Tibial nerve (tissue), 3 donors: ENCODE measurements at regions not wholly inside any gene's neighbourhood (a gene's known extent, or its start where the extent isn't known, plus 50 kb on each side); places are given as distances from the start of the nearest gene placed in this dataset.

Experiments used
- CTCF ChIP-seq, 5 experiments: fragments of 200-600 bp in 3 of 5; fragments of 450-650 bp in 2 of 5; sonication (generic) in 3 of 5; IDR thresholded peaks; one replicate each; pipeline ENCODE4 v1.5.1; 2016 to 2019; ENCODE audit warnings: antibody characterized with exemption in 5 of 5, mild to moderate bottlenecking in 3 of 5, moderate library complexity in 2 of 5
- POLR2A ChIP-seq, 2 donors: fragments of 450-650 bp; IDR thresholded peaks; one replicate each; pipeline ENCODE4 v1.6.1; 2017; ENCODE audit warnings: antibody characterized with exemption in 2 of 2, mild to moderate bottlenecking in 2 of 2, moderate library complexity in 2 of 2

- no peak for TF ChIP-seq CTCF (IDR thresholded peaks at IDR 0.05)
- TF ChIP-seq POLR2A (IDR thresholded peaks at IDR 0.05) = no peak
Measured at GRCh38 chr6:48747471-48747870, 636.5 kb upstream of the PTCHD4 start.
